K562 (cell line): ENCODE measurements at regions not wholly inside any gene's neighbourhood (a gene's known extent, or its start where the extent isn't known, plus 50 kb on each side); places are given as distances from the start of the nearest gene placed in this dataset.

Source experiments
- ATAC-seq: fragments of 200-7000 bp; cut with Tn5 transposase; 3 replicates; pipeline ENCODE4 v1.9.1; 2020; ENCODE audit warnings: moderate library complexity
- BruUV-seq: library from RNA; stranded (reverse); fragments of 400-500 nt; replicated peaks from 2 replicates; lab custom pipeline; 2021; lab: Mats Ljungman, UMichigan
- CTCF ChIA-PET: fragments of 300-600 bp; formaldehyde crosslinking; extraction: SDS; loops from one replicate; lab custom pipeline; 2021; ENCODE audit warnings: low intra/inter-chr PET ratio; lab: Yijun Ruan, JAX
- POLR2A ChIA-PET: fragments of 300-600, 350-650 bp; sonication (Branson Sonifier 250); formaldehyde crosslinking; extraction: SDS; loops from one replicate; lab custom pipeline; 2021; ENCODE audit warnings: antibody characterized with exemption, inconsistent platforms; lab: Yijun Ruan, JAX
- DNase-seq, 4 experiments: peaks; one replicate each; pipeline versions ENCODE4 v3.0.0 to v3.0.0-alpha.2; 2011 to 2018; ENCODE audit warnings: low spot score in 3 of 4, mixed read lengths in 3 of 4; ENCODE audit errors: extremely low read depth in 1 of 4
- FAIRE-seq: peaks from 2 replicates; lab custom pipeline; 2011; peaks lifted over from hg19 to GRCh38; lab: Jason Lieb, UNC
- H2AFZ ChIP-seq: 2 replicates; pipeline ENCODE4 v1.6.0; 2011; ENCODE audit warnings: low read depth, low read length, control low read depth, inconsistent platforms
- H3K27ac ChIP-seq: fragments of 200-600 bp; 3 replicates; pipeline ENCODE4 v1.8.0; 2011; ENCODE audit warnings: low read depth, mild to moderate bottlenecking, control low read depth, inconsistent platforms, low read length, moderate library complexity, mixed read lengths; ENCODE audit errors: extremely low read depth
- H3K27me3 ChIP-seq, 2 experiments: fragments of 300-600 bp in 1 of 2; 2 replicates in 1 of 2; 3 replicates in 1 of 2; pipeline versions ENCODE4 v1.6.0 to v1.8.0; 2011; ENCODE audit warnings: inconsistent platforms in 2 of 2, low read length in 2 of 2, mild to moderate bottlenecking in 1 of 2, mixed read lengths in 1 of 2, moderate library complexity in 1 of 2; ENCODE audit not compliant: control insufficient read depth in 2 of 2, insufficient read depth in 2 of 2
- H3K36me3 ChIP-seq: fragments of 300-600 bp; 3 replicates; pipeline ENCODE4 v1.8.0; 2011; ENCODE audit warnings: mild to moderate bottlenecking, low read length, inconsistent platforms; ENCODE audit not compliant: control insufficient read depth, insufficient read depth
- H3K4me1 ChIP-seq, 2 experiments: fragments of 200-600 bp in 1 of 2; replicated peaks in 1 of 2; 2 replicates in 1 of 2; 3 replicates in 1 of 2; pipeline versions ENCODE4 v1.5.1 to v1.8.0; 2011; ENCODE audit warnings: inconsistent platforms in 2 of 2, low read length in 2 of 2, mild to moderate bottlenecking in 1 of 2, mixed read lengths in 1 of 2, moderate library complexity in 1 of 2; ENCODE audit not compliant: control insufficient read depth in 2 of 2, insufficient read depth in 2 of 2
- H3K4me2 ChIP-seq: 2 replicates; pipeline ENCODE4 v1.6.1; 2011; ENCODE audit warnings: low read length, control low read depth, inconsistent platforms, mixed read lengths; ENCODE audit not compliant: insufficient read depth
- H3K4me3 ChIP-seq: fragments of 200-600 bp; sonication (generic), shearing (Covaris generic); 2 replicates; pipeline ENCODE4 v1.5.1; 2016; ENCODE audit warnings: control low read depth, inconsistent platforms
- H3K79me2 ChIP-seq: fragments of 200-600 bp; 3 replicates; pipeline ENCODE4 v1.8.0; 2011; ENCODE audit warnings: low read length, inconsistent platforms; ENCODE audit not compliant: control insufficient read depth, insufficient read depth
- H3K9ac ChIP-seq, 2 experiments: 2 replicates each; pipeline versions ENCODE4 v1.6.0 to v1.6.1; 2011; ENCODE audit warnings: low read depth in 2 of 2, low read length in 2 of 2, control low read depth in 1 of 2, inconsistent platforms in 1 of 2, mild to moderate bottlenecking in 1 of 2, mixed read lengths in 1 of 2; ENCODE audit not compliant: insufficient read depth in 1 of 2
- H3K9me1 ChIP-seq: one replicate; pipeline ENCODE4 v1.6.0; 2011; ENCODE audit warnings: inconsistent platforms, mild to moderate bottlenecking, low read length, moderate library complexity; ENCODE audit not compliant: control insufficient read depth, insufficient read depth
- H3K9me3 ChIP-seq: replicated peaks from 2 replicates; pipeline ENCODE4 v1.5.1; 2011; ENCODE audit warnings: low read depth, low read length, inconsistent platforms; ENCODE audit not compliant: control insufficient read depth, insufficient read depth
- H4K20me1 ChIP-seq: replicated peaks from 2 replicates; pipeline ENCODE4 v1.6.1; 2011; ENCODE audit warnings: low read length, inconsistent platforms, mixed read lengths; ENCODE audit not compliant: control insufficient read depth, insufficient read depth
- ADNP ChIP-seq: fragments of 200-800 bp; sonication (Bioruptor generic); IDR thresholded peaks from 2 replicates; pipeline ENCODE4 v1.6.1; 2016; ENCODE audit warnings: missing genetic modification characterization, missing compliant biosample characterization
- BMI1 ChIP-seq: fragments of 150-350 bp; IDR thresholded peaks from 2 replicates; pipeline ENCODE4 v1.6.1; 2014; ENCODE audit warnings: low read length
- BRCA1 ChIP-seq, 2 experiments: fragments of 450-650 bp in 1 of 2; sonication (generic) in 1 of 2; formaldehyde crosslinking in 1 of 2; IDR thresholded peaks; 2 replicates each; pipeline versions ENCODE4 v1.5.0 to v1.6.1; 2017 to 2020; ENCODE audit warnings: mild to moderate bottlenecking in 1 of 2, missing genetic modification reagents in 1 of 2
- HNRNPL ChIP-seq: fragments of 200-400 bp; formaldehyde crosslinking; IDR thresholded peaks from 2 replicates; pipeline ENCODE4 v1.6.1; 2017; ENCODE audit warnings: low read depth, mild to moderate bottlenecking, low read length
- KAT2B ChIP-seq: IDR thresholded peaks from one replicate; pipeline ENCODE4 v1.6.1; 2012; ENCODE audit warnings: low read depth, mild to moderate bottlenecking, control low read depth, inconsistent platforms, low read length, moderate library complexity
- PBX2 ChIP-seq, 2 experiments: IDR thresholded peaks in 1 of 2; conservative IDR thresholded peaks in 1 of 2; 2 replicates each; pipeline ENCODE4 v1.6.1; 2016; ENCODE audit warnings: low read depth in 2 of 2, mild to moderate bottlenecking in 1 of 2, missing compliant biosample characterization in 1 of 2, missing genetic modification characterization in 1 of 2, moderate library complexity in 1 of 2
- SRSF9 ChIP-seq: fragments of 200-400 bp; formaldehyde crosslinking; IDR thresholded peaks from 2 replicates; pipeline ENCODE4 v1.6.1; 2017; ENCODE audit warnings: low read depth, low read length, borderline replicate concordance
- ZC3H8 ChIP-seq: fragments of 450-650 bp; IDR thresholded peaks from 2 replicates; pipeline ENCODE4 v1.6.1; 2017
- ZNF518B ChIP-seq: fragments of 250-450 bp; sonication (Bioruptor Pico); IDR thresholded peaks from 2 replicates; pipeline ENCODE4 v1.5.0; 2021; ENCODE audit warnings: mild to moderate bottlenecking, moderate library complexity
- WGBS: fragments of 100-300 bp; shearing (Covaris generic); methylation state at CpG from one replicate; pipeline ENCODE4 v1.1.6; 2016; ENCODE audit warnings: low coverage, mixed read lengths; ENCODE audit not compliant: insufficient coverage; ENCODE audit errors: missing lambda C conversion rate; 5-methylcytosine and 5-hydroxymethylcytosine counted together
- in situ Hi-C: fragments of 300-500 bp; cut with MboI; formaldehyde crosslinking; loops from 4 replicates; pipeline ENCODE4 v1.15.0; 2018; ENCODE audit warnings: inconsistent platforms, mixed read lengths
- intact Hi-C: fragments of 100-400 bp; cut with micrococcal nuclease; formaldehyde crosslinking; loops from 2 replicates; pipeline ENCODE4 v1.14.2; 2022

GRCh38 chr18:41604964-41605363 is 350.1 kb upstream of the PIK3C3 start:
- Histone ChIP-seq H3K79me2 (no peaks in the 10 kb centered on the region), H3K9ac (no peak overlapping the region), H3K9me1 (no peaks in the 10 kb centered on the region), H3K4me3 (no peak overlapping the region), H3K4me1 (no peaks in the 10 kb centered on the region), H3K27ac (no peak overlapping the region), H3K36me3 (no peaks in the 10 kb centered on the region), H3K9me3 (no peaks in the 10 kb centered on the region), H3K4me2 (no peak overlapping the region), H3K27me3 (no peaks in the 10 kb centered on the region), H2AFZ (no peak overlapping the region), H4K20me1 (no peaks in the 10 kb centered on the region)
- intact Hi-C loops (no loop called here), in situ Hi-C loops (no loop called here)
- TF ChIP-seq HNRNPL (no peak), PBX2 (CRISPR knock-in tag; IDR thresholded peaks at IDR 0.05; ENCODE audit: low read depth) (no peak), PBX2 (tag; conservative IDR thresholded peaks at IDR 0.05; ENCODE audit: low read depth) (no peak)
- 0% methylated on average over 5 of the region's 5 CpGs for WGBS
- ChIA-PET POLR2A (no interaction called here), CTCF (no interaction called here)
- ATAC-seq = no peak
- BruUV-seq = no TSS peak
- no peak for FAIRE-seq
- DNase-seq = no peak

- intact Hi-C loops (no loop called here), in situ Hi-C loops (no loop called here)
- H3K79me2 ChIP-seq = no peaks in the 10 kb centered on the region
- H3K9me3 ChIP-seq = no peaks in the 10 kb centered on the region
- H3K4me2 ChIP-seq = no peak overlapping the region
- no peaks in the 10 kb centered on the region for H3K36me3 ChIP-seq
- H3K27me3 ChIP-seq = no peaks in the 10 kb centered on the region
- H3K9me1 ChIP-seq = no peaks in the 10 kb centered on the region
- ChIA-PET CTCF (no interaction called here), POLR2A (no interaction called here)
- no peak overlapping the region for H3K27ac ChIP-seq
- H3K4me3 ChIP-seq = no peak overlapping the region
- 0% methylated on average over 4 of the region's 4 CpGs for WGBS
- ATAC-seq = no peak
- no peaks in the 10 kb centered on the region for H4K20me1 ChIP-seq
- no peaks in the 10 kb centered on the region for H3K4me1 ChIP-seq
- no peak for DNase-seq
- no peak overlapping the region for H2AFZ ChIP-seq
- BruUV-seq = no TSS peak
- no peak for FAIRE-seq
- no peak overlapping the region for H3K9ac ChIP-seq
- no peak for TF ChIP-seq BMI1
- TF ChIP-seq KAT2B = no peak
- no peak for TF ChIP-seq ZNF518B
- no peak for TF ChIP-seq ZC3H8
- TF ChIP-seq ADNP (tag) = no peak
- no peak for TF ChIP-seq SRSF9
- TF ChIP-seq BRCA1 (IDR thresholded peaks at IDR 0.05) = no peak
- TF ChIP-seq BRCA1 (CRISPR knock-in tag; IDR thresholded peaks at IDR 0.05) = no peak
These were observed 353.0 kb upstream of the PIK3C3 start for GRCh38 chr18:41602034-41602433.
